GM12872 (cell line): ENCODE measurements at regions not wholly inside any gene's neighbourhood (a gene's known extent, or its start where the extent isn't known, plus 50 kb on each side); places are given as distances from the start of the nearest gene placed in this dataset.

Experiments used
- TF ChIP-seq, protein P1 (sequence below): IDR thresholded peaks from 3 replicates; pipeline ENCODE4 v1.5.1; 2011; ENCODE audit warnings: low read depth, mild to moderate bottlenecking, low read length, moderate library complexity; ENCODE audit not compliant: insufficient read depth

GRCh38 chr16:75929046-75929445, 202.8 kb upstream of the CPHXL start:
- TF ChIP-seq, protein P1, sequence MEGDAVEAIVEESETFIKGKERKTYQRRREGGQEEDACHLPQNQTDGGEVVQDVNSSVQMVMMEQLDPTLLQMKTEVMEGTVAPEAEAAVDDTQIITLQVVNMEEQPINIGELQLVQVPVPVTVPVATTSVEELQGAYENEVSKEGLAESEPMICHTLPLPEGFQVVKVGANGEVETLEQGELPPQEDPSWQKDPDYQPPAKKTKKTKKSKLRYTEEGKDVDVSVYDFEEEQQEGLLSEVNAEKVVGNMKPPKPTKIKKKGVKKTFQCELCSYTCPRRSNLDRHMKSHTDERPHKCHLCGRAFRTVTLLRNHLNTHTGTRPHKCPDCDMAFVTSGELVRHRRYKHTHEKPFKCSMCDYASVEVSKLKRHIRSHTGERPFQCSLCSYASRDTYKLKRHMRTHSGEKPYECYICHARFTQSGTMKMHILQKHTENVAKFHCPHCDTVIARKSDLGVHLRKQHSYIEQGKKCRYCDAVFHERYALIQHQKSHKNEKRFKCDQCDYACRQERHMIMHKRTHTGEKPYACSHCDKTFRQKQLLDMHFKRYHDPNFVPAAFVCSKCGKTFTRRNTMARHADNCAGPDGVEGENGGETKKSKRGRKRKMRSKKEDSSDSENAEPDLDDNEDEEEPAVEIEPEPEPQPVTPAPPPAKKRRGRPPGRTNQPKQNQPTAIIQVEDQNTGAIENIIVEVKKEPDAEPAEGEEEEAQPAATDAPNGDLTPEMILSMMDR, result no peak

DNA sequence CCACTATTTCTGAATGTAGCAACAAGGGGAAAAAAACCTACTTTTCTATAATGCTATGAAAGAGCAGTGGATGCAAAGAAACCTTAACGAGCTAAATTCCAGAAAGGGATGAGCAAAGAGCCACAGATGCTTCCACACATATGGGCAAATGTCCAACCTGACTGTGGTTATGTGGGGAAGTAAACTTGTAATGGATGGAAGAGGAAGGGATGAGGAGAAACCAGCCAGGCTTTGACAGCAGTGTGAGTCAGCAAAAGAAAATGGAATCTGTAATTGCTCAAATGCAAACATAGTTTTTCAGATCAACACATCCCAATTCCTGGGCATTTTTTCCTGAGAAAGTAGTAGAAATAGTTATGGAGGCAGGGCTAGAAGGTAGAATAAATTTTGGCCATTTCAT, 204.8 kb upstream of the CPHXL start:
- TF ChIP-seq, protein P1, result no peak

DNA sequence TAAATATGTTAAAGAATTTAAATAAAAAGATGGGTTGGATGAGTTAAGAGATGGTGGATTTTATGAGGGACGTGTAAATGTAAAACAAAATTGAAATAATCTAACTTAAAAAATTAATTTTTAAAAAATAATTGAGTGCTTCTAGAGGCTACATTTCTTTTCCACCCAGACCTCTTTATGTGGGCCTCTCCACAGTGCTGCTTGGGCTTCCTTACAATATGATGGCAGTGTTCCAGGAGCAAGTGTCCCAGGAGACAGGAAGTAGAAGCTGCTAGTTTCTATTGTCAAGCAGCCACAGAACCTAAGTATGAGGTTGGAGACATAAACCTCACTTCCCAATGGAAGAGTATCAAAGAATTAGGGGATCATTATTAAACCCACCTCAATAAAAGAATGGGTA, 205.7 kb upstream of the CPHXL start:
- TF ChIP-seq, protein P1, result no peak

- TF ChIP-seq, protein P1, result no peak
These were observed 212.5 kb upstream of the CPHXL start for GRCh38 chr16:75938818-75939217.

DNA sequence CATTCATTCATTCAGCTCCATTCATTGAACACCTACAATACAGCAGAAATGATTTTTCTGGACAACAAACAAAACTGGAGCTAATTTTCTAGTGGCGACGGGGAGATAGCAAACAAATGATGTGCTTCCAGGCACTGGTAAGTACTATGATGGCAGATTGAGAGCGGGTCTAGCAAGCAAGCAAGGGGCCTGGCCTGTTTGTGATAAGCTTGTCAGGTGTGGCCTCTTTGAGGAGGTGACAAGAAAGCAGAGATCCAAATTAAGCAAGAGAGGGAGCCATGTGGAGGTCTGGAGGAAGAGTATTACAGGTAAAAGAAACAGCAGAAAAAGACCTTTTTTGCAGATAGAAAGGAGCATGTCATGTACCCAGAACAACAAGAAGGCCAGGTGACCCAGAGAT, 216.1 kb upstream of the CPHXL start:
- TF ChIP-seq, protein P1, result no peak

GRCh38 chr16:75942936-75943335, 216.6 kb upstream of the CPHXL start:
- TF ChIP-seq, protein P1, result no peak

DNA sequence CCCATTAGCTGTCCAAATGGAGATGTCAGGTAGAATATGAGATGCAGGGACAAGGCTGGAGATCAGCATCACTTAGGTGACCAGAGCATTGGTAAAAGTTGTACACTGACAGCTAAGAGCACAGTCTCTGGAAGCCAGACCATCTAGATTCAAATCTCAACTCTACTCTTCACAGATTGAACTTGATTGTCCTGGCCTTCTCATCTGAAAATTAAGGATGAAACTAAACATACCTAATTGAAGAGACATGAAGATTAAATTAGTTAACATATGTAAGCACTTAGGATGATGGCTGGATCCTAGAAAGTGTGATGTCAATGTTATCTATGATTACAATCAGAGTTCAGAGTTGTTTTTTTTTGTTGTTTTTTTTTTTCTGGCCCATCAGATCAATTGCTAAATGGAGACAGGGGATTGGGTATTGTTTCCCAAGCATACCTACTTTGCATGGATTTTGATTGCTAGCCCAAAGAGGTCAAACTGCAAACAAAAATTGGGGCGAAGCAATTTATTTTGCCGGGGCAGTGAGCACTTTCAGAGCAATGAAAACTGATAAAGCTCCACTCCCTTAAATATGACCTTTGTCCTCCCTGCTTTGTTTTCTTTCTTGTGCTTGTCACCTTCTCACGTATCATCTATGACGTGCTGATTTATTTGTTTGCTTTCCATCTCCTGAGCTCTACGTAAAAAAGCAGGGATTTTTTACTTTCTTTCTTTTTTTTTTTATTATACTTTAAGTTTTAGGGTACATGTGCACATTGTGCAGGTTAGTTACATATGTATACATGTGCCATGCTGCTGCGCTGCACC, 217.6 kb upstream of the CPHXL start:
- TF ChIP-seq, protein P1, result no peak
